Loucy (cell line): ENCODE measurements at regions not wholly inside any gene's neighbourhood (a gene's known extent, or its start where the extent isn't known, plus 50 kb on each side); places are given as distances from the start of the nearest gene placed in this dataset.

Source experiments
- H2AFZ ChIP-seq: fragments of 200-600 bp; sonication (generic); 2 replicates; pipeline ENCODE4 v1.6.0; 2016; ENCODE audit warnings: antibody characterized with exemption, mild to moderate bottlenecking, low read length, moderate library complexity
- H3F3A ChIP-seq: fragments of 200-600 bp; 2 replicates; pipeline ENCODE4 v1.6.0; 2016; ENCODE audit warnings: antibody characterized with exemption, low read depth, mild to moderate bottlenecking
- H3K27me3 ChIP-seq: fragments of 200-600 bp; sonication (generic); 2 replicates; pipeline ENCODE4 v1.6.1; 2014; ENCODE audit warnings: low read length, mild to moderate bottlenecking; ENCODE audit not compliant: insufficient read depth, poor library complexity, severe bottlenecking
- H3K36me3 ChIP-seq: fragments of 200-600 bp; sonication (generic); 2 replicates; pipeline ENCODE4 v1.6.1; 2016; ENCODE audit warnings: low read length; ENCODE audit not compliant: insufficient read depth
- H3K4me1 ChIP-seq: fragments of 200-600 bp; sonication (generic); 2 replicates; pipeline ENCODE4 v1.5.1; 2014; ENCODE audit warnings: low read length, mild to moderate bottlenecking; ENCODE audit not compliant: insufficient read depth, poor library complexity, severe bottlenecking
- H3K4me2 ChIP-seq: fragments of 200-600 bp; sonication (generic); 2 replicates; pipeline ENCODE4 v1.6.0; 2014; ENCODE audit warnings: antibody characterized with exemption, low read length, low read depth, mild to moderate bottlenecking; ENCODE audit not compliant: poor library complexity, severe bottlenecking
- H3K4me3 ChIP-seq: fragments of 200-600 bp; sonication (generic); 2 replicates; pipeline ENCODE4 v1.5.1; 2014; ENCODE audit warnings: low read length, mild to moderate bottlenecking, mixed read lengths; ENCODE audit not compliant: poor library complexity, severe bottlenecking
- H3K79me2 ChIP-seq: fragments of 200-600 bp; sonication (generic); 2 replicates; pipeline ENCODE4 v1.6.1; 2014; ENCODE audit warnings: low read length; ENCODE audit not compliant: insufficient read depth
- H3K9ac ChIP-seq: fragments of 200-600 bp; sonication (generic); 2 replicates; pipeline ENCODE4 v1.6.0; 2014; ENCODE audit warnings: mild to moderate bottlenecking, low read depth, low read length, moderate library complexity; ENCODE audit not compliant: poor library complexity, severe bottlenecking
- H3K9me2 ChIP-seq: fragments of 200-600 bp; sonication (generic); replicated peaks from 2 replicates; pipeline ENCODE4 v1.6.1; 2016; ENCODE audit warnings: low read depth, low read length, mixed read lengths
- H3K9me3 ChIP-seq: fragments of 200-600 bp; sonication (generic); 2 replicates; pipeline ENCODE4 v1.6.1; 2014; ENCODE audit warnings: mild to moderate bottlenecking, antibody characterized with exemption, low read length, low read depth; ENCODE audit not compliant: insufficient read depth
- H4K20me1 ChIP-seq: fragments of 200-600 bp; sonication (generic); 2 replicates; pipeline ENCODE4 v1.6.0; 2014; ENCODE audit warnings: antibody characterized with exemption, low read length, mild to moderate bottlenecking; ENCODE audit not compliant: insufficient read depth, poor library complexity, severe bottlenecking
- CTCF ChIP-seq: fragments of 200-600 bp; sonication (generic); conservative IDR thresholded peaks from 2 replicates; pipeline ENCODE4 v1.5.1; 2014; ENCODE audit warnings: mild to moderate bottlenecking, antibody characterized with exemption, low read length
- EZH2phosphoT487 ChIP-seq: fragments of 200-600 bp; IDR thresholded peaks from 2 replicates; pipeline ENCODE4 v1.6.1; 2018; ENCODE audit warnings: antibody characterized with exemption, mild to moderate bottlenecking, moderate library complexity, borderline replicate concordance

- Histone ChIP-seq H3K9me2 (no peaks in the 10 kb centered on the region), H3K4me1 (no peaks in the 10 kb centered on the region), H3K4me2 (no peak overlapping the region)
These were observed 497.7 kb upstream of the CDH11 start for GRCh38 chr16:65619606-65620005.

GRCh38 chr16:65618931-65619330, 497.1 kb upstream of the CDH11 start:
- H3K4me1 ChIP-seq: no peaks in the 10 kb centered on the region
- no peaks in the 10 kb centered on the region for H3K27me3 ChIP-seq
- no peaks in the 10 kb centered on the region for H3K79me2 ChIP-seq
- no peaks in the 10 kb centered on the region for H4K20me1 ChIP-seq
- no peak overlapping the region for H3K4me2 ChIP-seq
- H3K9me3 ChIP-seq: 0 out of 2 replicates have a peak, but pooled peaks cover 3% of the 10 kb centered on the region
- no peaks in the 10 kb centered on the region for H3F3A ChIP-seq
- H3K9ac ChIP-seq: no peak overlapping the region
- no peak overlapping the region for H2AFZ ChIP-seq
- H3K9me2 ChIP-seq: no peaks in the 10 kb centered on the region
- no peak overlapping the region for H3K4me3 ChIP-seq
- H3K36me3 ChIP-seq: no peaks in the 10 kb centered on the region
- TF ChIP-seq EZH2phosphoT487 (no peak), CTCF (no peak)

More at GRCh38 chr16:65619606-65620005, 497.7 kb upstream of the CDH11 start:
- H3K9me3 ChIP-seq: 0 out of 2 replicates have a peak, but pooled peaks cover 3% of the 10 kb centered on the region
- no peaks in the 10 kb centered on the region for H3F3A ChIP-seq
- H3K27me3 ChIP-seq: no peaks in the 10 kb centered on the region
- H3K9ac ChIP-seq: no peak overlapping the region
- no peak overlapping the region for H3K4me3 ChIP-seq
- no peaks in the 10 kb centered on the region for H3K36me3 ChIP-seq
- no peak overlapping the region for H2AFZ ChIP-seq
- H4K20me1 ChIP-seq: no peaks in the 10 kb centered on the region
- no peaks in the 10 kb centered on the region for H3K79me2 ChIP-seq
- TF ChIP-seq CTCF (no peak), EZH2phosphoT487 (no peak)

- Histone ChIP-seq H2AFZ (no peak overlapping the region), H3K4me3 (no peak overlapping the region), H3K79me2 (no peaks in the 10 kb centered on the region), H3K4me1 (no peaks in the 10 kb centered on the region), H3K36me3 (no peaks in the 10 kb centered on the region), H3K9me3 (0 out of 2 replicates have a peak, but pooled peaks cover 3% of the 10 kb centered on the region), H3K9me2 (no peaks in the 10 kb centered on the region), H3K4me2 (no peak overlapping the region), H3F3A (no peaks in the 10 kb centered on the region), H4K20me1 (no peaks in the 10 kb centered on the region), H3K27me3 (no peaks in the 10 kb centered on the region), H3K9ac (no peak overlapping the region)
- TF ChIP-seq EZH2phosphoT487 (no peak), CTCF (no peak)
These were observed 496.5 kb upstream of the CDH11 start for GRCh38 chr16:65618333-65618732.
